ENCODE measurements at regions not wholly inside any gene's neighbourhood (a gene's known extent, or its start where the extent isn't known, plus 50 kb on each side); places are given as distances from the start of the nearest gene placed in this dataset.

- no peak for TF ChIP-seq CTCF (IDR thresholded peaks at IDR 0.05; ENCODE audit: control insufficient read depth, extremely low read depth, insufficient read depth)
- DNase-seq (ENCODE audit: low read depth) = no peak
- H3K4me3 ChIP-seq (ENCODE audit: low read depth, low read length) = no peak overlapping the region
These were observed 433.8 kb upstream of the DCN start for GRCh38 chr12:91616416-91616815.

GRCh38 chr12:91613223-91613779 lies 430.7 kb upstream of the DCN start:
- H3K4me3 ChIP-seq (ENCODE audit: low read depth, low read length) = no peak overlapping the region
- no peak for TF ChIP-seq CTCF (IDR thresholded peaks at IDR 0.05; ENCODE audit: control insufficient read depth, extremely low read depth, insufficient read depth)
- DNase-seq (ENCODE audit: low read depth) = no peak

- TF ChIP-seq CTCF (IDR thresholded peaks at IDR 0.05; ENCODE audit: control insufficient read depth, extremely low read depth, insufficient read depth) = no peak
- no peak for DNase-seq (ENCODE audit: low read depth)
- H3K4me3 ChIP-seq (ENCODE audit: low read depth, low read length) = no peak overlapping the region
These were observed 427.9 kb upstream of the DCN start for GRCh38 chr12:91610561-91610960.

GRCh38 chr12:91609283-91609682 lies 426.7 kb upstream of the DCN start:
- DNase-seq (ENCODE audit: low read depth) = no peak
- TF ChIP-seq CTCF (IDR thresholded peaks at IDR 0.05; ENCODE audit: control insufficient read depth, extremely low read depth, insufficient read depth) = no peak
- H3K4me3 ChIP-seq (ENCODE audit: low read depth, low read length) = no peak overlapping the region

- DNase-seq (ENCODE audit: low read depth) = no peak
- TF ChIP-seq CTCF (IDR thresholded peaks at IDR 0.05; ENCODE audit: control insufficient read depth, extremely low read depth, insufficient read depth) = no peak
- H3K4me3 ChIP-seq (ENCODE audit: low read depth, low read length) = no peak overlapping the region
These were observed 425.9 kb upstream of the DCN start for GRCh38 chr12:91608542-91608941.

- H3K4me3 ChIP-seq (ENCODE audit: low read depth, low read length) = no peak overlapping the region
- DNase-seq (ENCODE audit: low read depth) = no peak
- TF ChIP-seq CTCF (IDR thresholded peaks at IDR 0.05; ENCODE audit: control insufficient read depth, extremely low read depth, insufficient read depth) = no peak
These were observed 424.2 kb upstream of the DCN start for GRCh38 chr12:91606662-91607377.

GRCh38 chr12:91604897-91605296 lies 422.3 kb upstream of the DCN start:
- no peak for DNase-seq (ENCODE audit: low read depth)
- H3K4me3 ChIP-seq (ENCODE audit: low read depth, low read length) = no peak overlapping the region
- no peak for TF ChIP-seq CTCF (IDR thresholded peaks at IDR 0.05; ENCODE audit: control insufficient read depth, extremely low read depth, insufficient read depth)
